ENCODE measurements at regions not wholly inside any gene's neighbourhood (a gene's known extent, or its start where the extent isn't known, plus 50 kb on each side); places are given as distances from the start of the nearest gene placed in this dataset.

DNA sequence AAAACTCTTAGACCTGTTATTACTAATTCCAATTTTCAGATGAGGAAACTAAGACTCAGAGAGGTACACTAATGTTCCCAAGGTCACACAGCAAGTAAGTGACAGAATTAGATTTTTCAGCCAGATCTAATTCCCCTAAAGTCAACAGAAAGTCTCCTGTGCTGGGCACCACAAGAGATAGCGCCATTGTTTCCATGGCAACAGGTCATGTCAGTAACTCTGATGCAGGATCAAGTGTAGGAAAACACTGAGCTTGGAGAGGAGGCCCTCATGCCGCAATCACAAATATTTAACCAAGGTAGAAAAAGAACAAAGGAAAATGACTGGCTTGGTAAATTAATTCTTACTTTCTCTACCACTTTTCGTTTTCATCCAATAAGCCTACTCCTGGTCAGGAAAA lies 166.0 kb upstream of the CDH13 start:
- H3K36me3 Mint-ChIP-seq (ENCODE audit: unreplicated experiment) = no peaks in the 10 kb centered on the region
- H3K27me3 Mint-ChIP-seq (ENCODE audit: unreplicated experiment) = peaks cover 15% of the 10 kb centered on the region
- H3K4me3 Mint-ChIP-seq (ENCODE audit: unreplicated experiment) = no peak overlapping the region
- H3K4me1 Mint-ChIP-seq (ENCODE audit: unreplicated experiment) = no peaks in the 10 kb centered on the region
- TF ChIP-seq, protein P1, sequence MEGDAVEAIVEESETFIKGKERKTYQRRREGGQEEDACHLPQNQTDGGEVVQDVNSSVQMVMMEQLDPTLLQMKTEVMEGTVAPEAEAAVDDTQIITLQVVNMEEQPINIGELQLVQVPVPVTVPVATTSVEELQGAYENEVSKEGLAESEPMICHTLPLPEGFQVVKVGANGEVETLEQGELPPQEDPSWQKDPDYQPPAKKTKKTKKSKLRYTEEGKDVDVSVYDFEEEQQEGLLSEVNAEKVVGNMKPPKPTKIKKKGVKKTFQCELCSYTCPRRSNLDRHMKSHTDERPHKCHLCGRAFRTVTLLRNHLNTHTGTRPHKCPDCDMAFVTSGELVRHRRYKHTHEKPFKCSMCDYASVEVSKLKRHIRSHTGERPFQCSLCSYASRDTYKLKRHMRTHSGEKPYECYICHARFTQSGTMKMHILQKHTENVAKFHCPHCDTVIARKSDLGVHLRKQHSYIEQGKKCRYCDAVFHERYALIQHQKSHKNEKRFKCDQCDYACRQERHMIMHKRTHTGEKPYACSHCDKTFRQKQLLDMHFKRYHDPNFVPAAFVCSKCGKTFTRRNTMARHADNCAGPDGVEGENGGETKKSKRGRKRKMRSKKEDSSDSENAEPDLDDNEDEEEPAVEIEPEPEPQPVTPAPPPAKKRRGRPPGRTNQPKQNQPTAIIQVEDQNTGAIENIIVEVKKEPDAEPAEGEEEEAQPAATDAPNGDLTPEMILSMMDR (IDR thresholded peaks at IDR 0.05) = no peak
- H3K9me3 Mint-ChIP-seq (ENCODE audit: unreplicated experiment) = no peaks in the 10 kb centered on the region
- DNase-seq (ENCODE audit: extremely low spot score, unreplicated experiment) = no peak
- no peak overlapping the region for H3K27ac Mint-ChIP-seq (ENCODE audit: unreplicated experiment)

GRCh38 chr16:82459580-82460256 lies 167.1 kb upstream of the CDH13 start:
- Mint-ChIP-seq H3K4me1 (ENCODE audit: unreplicated experiment) (no peaks in the 10 kb centered on the region), H3K27me3 (ENCODE audit: unreplicated experiment) (peaks cover 19% of the 10 kb centered on the region), H3K27ac (ENCODE audit: unreplicated experiment) (no peak overlapping the region), H3K36me3 (ENCODE audit: unreplicated experiment) (no peaks in the 10 kb centered on the region), H3K4me3 (ENCODE audit: unreplicated experiment) (no peak overlapping the region), H3K9me3 (ENCODE audit: unreplicated experiment) (no peaks in the 10 kb centered on the region)
- no peak for DNase-seq (ENCODE audit: extremely low spot score, unreplicated experiment)
- TF ChIP-seq, protein P1 (IDR thresholded peaks at IDR 0.05) = no peak

DNA sequence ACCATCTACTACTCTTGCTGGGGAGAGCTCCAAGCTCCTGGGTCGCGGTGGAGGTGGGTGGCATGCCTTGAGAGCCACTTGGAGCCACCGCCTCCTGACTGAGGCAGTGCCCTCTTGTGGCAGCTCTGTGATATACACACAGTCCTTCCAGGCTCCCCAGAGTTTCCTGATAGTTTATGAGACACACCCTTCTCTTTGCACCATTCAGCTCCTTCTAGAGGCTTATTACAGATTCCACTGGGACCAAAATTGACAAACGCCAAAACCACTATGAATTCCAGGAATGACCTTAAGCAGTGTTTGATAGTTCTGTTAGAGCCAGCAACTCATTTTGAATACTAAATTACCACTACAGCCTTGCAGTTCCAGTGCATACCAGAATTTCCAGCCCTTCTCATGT lies 170.1 kb upstream of the CDH13 start:
- H3K4me1 Mint-ChIP-seq (ENCODE audit: unreplicated experiment) = no peaks in the 10 kb centered on the region
- no peak overlapping the region for H3K27ac Mint-ChIP-seq (ENCODE audit: unreplicated experiment)
- H3K27me3 Mint-ChIP-seq (ENCODE audit: unreplicated experiment) = peaks cover 27% of the 10 kb centered on the region
- H3K4me3 Mint-ChIP-seq (ENCODE audit: unreplicated experiment) = no peak overlapping the region
- TF ChIP-seq, protein P1 (IDR thresholded peaks at IDR 0.05) = peak; percentile 67
- no peaks in the 10 kb centered on the region for H3K9me3 Mint-ChIP-seq (ENCODE audit: unreplicated experiment)
- no peaks in the 10 kb centered on the region for H3K36me3 Mint-ChIP-seq (ENCODE audit: unreplicated experiment)
- peak; percentile 82 for DNase-seq (ENCODE audit: extremely low spot score, unreplicated experiment)

DNA sequence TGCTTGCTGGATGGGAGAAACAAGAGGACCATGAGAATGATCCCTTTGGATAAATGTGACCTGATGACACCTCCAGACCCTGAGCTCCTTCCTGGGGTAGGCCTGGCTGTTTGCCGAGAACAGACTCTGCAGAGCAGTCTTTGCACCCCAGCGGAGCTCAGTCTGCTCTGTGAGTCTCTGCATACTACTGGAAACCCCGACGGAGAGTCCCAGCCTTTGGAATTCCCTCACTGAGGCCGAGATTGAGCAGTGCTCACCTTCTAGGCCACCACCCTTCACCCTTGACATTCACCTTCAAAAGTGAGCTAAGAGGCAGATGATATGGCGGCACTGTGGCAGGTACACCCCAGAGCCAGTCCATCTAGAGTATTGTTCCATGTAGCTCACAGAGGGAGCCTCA lies 172.2 kb upstream of the CDH13 start:
- Mint-ChIP-seq H3K27me3 (ENCODE audit: unreplicated experiment) (peaks cover 36% of the 10 kb centered on the region), H3K36me3 (ENCODE audit: unreplicated experiment) (no peaks in the 10 kb centered on the region), H3K9me3 (ENCODE audit: unreplicated experiment) (no peaks in the 10 kb centered on the region), H3K4me3 (ENCODE audit: unreplicated experiment) (no peak overlapping the region), H3K27ac (ENCODE audit: unreplicated experiment) (no peak overlapping the region), H3K4me1 (ENCODE audit: unreplicated experiment) (no peaks in the 10 kb centered on the region)
- TF ChIP-seq, protein P1 (IDR thresholded peaks at IDR 0.05) = no peak
- peak; percentile 67 for DNase-seq (ENCODE audit: extremely low spot score, unreplicated experiment)

GRCh38 chr16:82454152-82454551 lies 172.6 kb upstream of the CDH13 start:
- Mint-ChIP-seq H3K4me1 (ENCODE audit: unreplicated experiment) (no peaks in the 10 kb centered on the region), H3K27ac (ENCODE audit: unreplicated experiment) (no peak overlapping the region), H3K4me3 (ENCODE audit: unreplicated experiment) (no peak overlapping the region), H3K27me3 (ENCODE audit: unreplicated experiment) (peaks cover 36% of the 10 kb centered on the region), H3K36me3 (ENCODE audit: unreplicated experiment) (no peaks in the 10 kb centered on the region), H3K9me3 (ENCODE audit: unreplicated experiment) (no peaks in the 10 kb centered on the region)
- peak; percentile 4 for DNase-seq (ENCODE audit: extremely low spot score, unreplicated experiment)
- TF ChIP-seq, protein P1 (IDR thresholded peaks at IDR 0.05) = no peak

Measured in osteocyte (in vitro differentiated cells).